ENCODE measurements at regions not wholly inside any gene's neighbourhood (a gene's known extent, or its start where the extent isn't known, plus 50 kb on each side); places are given as distances from the start of the nearest gene placed in this dataset.
A peak's percentile ranks its signal among the peaks of the same experiment; 100 is the strongest.

GRCh38 chr18:56109757-56110156, 521.8 kb upstream of the TCF4 start:
- Histone ChIP-seq H3K27ac (no peak overlapping the region), H3K4me3 (no peak overlapping the region)
- no peak for DNase-seq (ENCODE audit: low spot score)
- TF ChIP-seq, protein P1, sequence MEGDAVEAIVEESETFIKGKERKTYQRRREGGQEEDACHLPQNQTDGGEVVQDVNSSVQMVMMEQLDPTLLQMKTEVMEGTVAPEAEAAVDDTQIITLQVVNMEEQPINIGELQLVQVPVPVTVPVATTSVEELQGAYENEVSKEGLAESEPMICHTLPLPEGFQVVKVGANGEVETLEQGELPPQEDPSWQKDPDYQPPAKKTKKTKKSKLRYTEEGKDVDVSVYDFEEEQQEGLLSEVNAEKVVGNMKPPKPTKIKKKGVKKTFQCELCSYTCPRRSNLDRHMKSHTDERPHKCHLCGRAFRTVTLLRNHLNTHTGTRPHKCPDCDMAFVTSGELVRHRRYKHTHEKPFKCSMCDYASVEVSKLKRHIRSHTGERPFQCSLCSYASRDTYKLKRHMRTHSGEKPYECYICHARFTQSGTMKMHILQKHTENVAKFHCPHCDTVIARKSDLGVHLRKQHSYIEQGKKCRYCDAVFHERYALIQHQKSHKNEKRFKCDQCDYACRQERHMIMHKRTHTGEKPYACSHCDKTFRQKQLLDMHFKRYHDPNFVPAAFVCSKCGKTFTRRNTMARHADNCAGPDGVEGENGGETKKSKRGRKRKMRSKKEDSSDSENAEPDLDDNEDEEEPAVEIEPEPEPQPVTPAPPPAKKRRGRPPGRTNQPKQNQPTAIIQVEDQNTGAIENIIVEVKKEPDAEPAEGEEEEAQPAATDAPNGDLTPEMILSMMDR (IDR thresholded peaks at IDR 0.05) = no peak

- Histone ChIP-seq H3K4me3 (peak overlapping the region; percentile 4), H3K27ac (no peak overlapping the region)
- TF ChIP-seq, protein P1 (IDR thresholded peaks at IDR 0.05) = no peak
- DNase-seq (ENCODE audit: low spot score) = no peak
Observed at GRCh38 chr18:56108478-56109367, 520.7 kb upstream of the TCF4 start.

- Histone ChIP-seq H3K4me3 (peak overlapping the region; percentile 4), H3K27ac (no peak overlapping the region)
- TF ChIP-seq, protein P1 (IDR thresholded peaks at IDR 0.05) = no peak
- no peak for DNase-seq (ENCODE audit: low spot score)
Observed at GRCh38 chr18:56107821-56108477, 520.0 kb upstream of the TCF4 start.

DNA sequence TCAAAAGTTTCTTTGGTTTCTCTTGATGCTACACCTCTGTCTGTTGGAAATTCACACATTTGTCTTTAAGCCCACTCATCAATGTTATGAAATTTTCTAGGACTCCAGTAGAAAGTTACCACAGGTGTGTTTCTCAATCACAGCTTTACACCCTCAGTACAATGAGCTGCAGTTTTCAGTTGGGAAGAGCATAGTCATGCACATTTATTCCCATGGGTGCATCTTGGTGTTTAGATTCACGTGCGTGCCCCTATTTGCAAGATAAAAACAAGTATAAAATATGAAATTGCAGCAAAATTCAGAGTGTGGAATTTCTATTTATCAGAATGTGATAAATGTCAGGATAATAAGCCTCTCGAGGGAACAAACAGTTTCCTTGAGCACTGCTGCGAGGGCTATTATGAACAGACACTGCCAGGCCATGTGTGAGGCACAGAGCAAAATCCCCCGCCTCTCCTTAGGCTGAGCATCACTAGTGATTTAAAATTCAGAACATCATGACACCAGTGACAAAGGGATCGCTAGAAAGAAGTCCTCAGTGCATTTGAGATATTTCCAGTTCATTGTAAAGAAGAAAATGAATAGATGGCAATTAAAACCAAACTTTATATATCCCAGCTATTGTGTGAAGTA, 512.2 kb upstream of the TCF4 start:
- no peak overlapping the region for H3K27ac ChIP-seq
- no peak for DNase-seq (ENCODE audit: low spot score)
- H3K4me3 ChIP-seq = no peak overlapping the region
- TF ChIP-seq, protein P1 (IDR thresholded peaks at IDR 0.05) = no peak

- TF ChIP-seq, protein P1 (IDR thresholded peaks at IDR 0.05) = no peak
- no peak for DNase-seq (ENCODE audit: low spot score)
- no peak overlapping the region for H3K4me3 ChIP-seq
- H3K27ac ChIP-seq = no peak overlapping the region
Observed at GRCh38 chr18:56097621-56098020, 509.6 kb upstream of the TCF4 start.

GRCh38 chr18:56096861-56097260, 508.9 kb upstream of the TCF4 start:
- DNase-seq (ENCODE audit: low spot score) = no peak
- no peak overlapping the region for H3K4me3 ChIP-seq
- TF ChIP-seq, protein P1 (IDR thresholded peaks at IDR 0.05) = no peak
- H3K27ac ChIP-seq = no peak overlapping the region
